GM19035 (cell line): ENCODE measurements at regions not wholly inside any gene's neighbourhood (a gene's known extent, or its start where the extent isn't known, plus 50 kb on each side); places are given as distances from the start of the nearest gene placed in this dataset.
"Not testable (repeated sequence)": the region's sequence is repeated elsewhere in the genome, so short reads cannot be mapped to it uniquely, and the experiment has no call there.

Experiments
- ATAC-seq: cut with Tn5 transposase; IDR thresholded peaks from one replicate; pipeline ENCODE4 v1.9.1; 2021; ENCODE audit not compliant: unreplicated experiment

GRCh38 chr22:48306785-48307510, 1520.7 kb downstream of the BRD1 start:
- ATAC-seq = no peak

- no peak for ATAC-seq
Observed at GRCh38 chr22:48306284-48306683, 1521.4 kb downstream of the BRD1 start.

- no peak for ATAC-seq
Observed at GRCh38 chr22:48305726-48306235, 1521.9 kb downstream of the BRD1 start.

GRCh38 chr22:48303369-48303725, 1524.3 kb downstream of the BRD1 start:
- ATAC-seq = no peak

GRCh38 chr22:48302657-48303368, 1524.9 kb downstream of the BRD1 start:
- ATAC-seq = no peak

GRCh38 chr22:48301908-48302307, 1525.8 kb downstream of the BRD1 start:
- no peak for ATAC-seq

- ATAC-seq = no peak
Observed at GRCh38 chr22:48301421-48301820, 1526.3 kb downstream of the BRD1 start.

- ATAC-seq = no peak
Observed at GRCh38 chr22:48300877-48301276, 1526.8 kb downstream of the BRD1 start.

- ATAC-seq = no peak
Observed at GRCh38 chr22:48299801-48300200, 1527.9 kb downstream of the BRD1 start.

GRCh38 chr22:48299124-48299523, 1528.5 kb downstream of the BRD1 start:
- ATAC-seq = no peak

GRCh38 chr22:48297296-48297695, 1530.4 kb downstream of the BRD1 start:
- no peak for ATAC-seq

- not testable (repeated sequence) for ATAC-seq
Observed at GRCh38 chr22:48289954-48290353, 1527.5 kb downstream of the TBC1D22A start.

GRCh38 chr22:48288376-48288940, 1526.0 kb downstream of the TBC1D22A start:
- no peak for ATAC-seq

GRCh38 chr22:48287031-48287430, 1524.6 kb downstream of the TBC1D22A start:
- ATAC-seq = no peak

GRCh38 chr22:48284671-48285070, 1522.2 kb downstream of the TBC1D22A start:
- no peak for ATAC-seq

- ATAC-seq = no peak
Observed at GRCh38 chr22:48282804-48283203, 1520.4 kb downstream of the TBC1D22A start.

GRCh38 chr22:48279461-48279756, 1517.0 kb downstream of the TBC1D22A start:
- no peak for ATAC-seq

- no peak for ATAC-seq
Observed at GRCh38 chr22:48278620-48279460, 1516.4 kb downstream of the TBC1D22A start.

- ATAC-seq = no peak
Observed at GRCh38 chr22:48277868-48278581, 1515.6 kb downstream of the TBC1D22A start.

- ATAC-seq = no peak
Observed at GRCh38 chr22:48276994-48277867, 1514.8 kb downstream of the TBC1D22A start.
